Activated CD4-positive, CD25-positive, alpha-beta regulatory T cell treated with anti-CD3 and anti-CD28 coated beads, Interleukin-2, amount 50 U/mL, for 16 hours (primary cell): ENCODE measurements at regions not wholly inside any gene's neighbourhood (a gene's known extent, or its start where the extent isn't known, plus 50 kb on each side); places are given as distances from the start of the nearest gene placed in this dataset.

Source experiments
- DNase-seq: peaks from one replicate; pipeline ENCODE4 v3.0.0-alpha.2; 2020; ENCODE audit warnings: low read depth, low spot score

- no peak for DNase-seq
Observed at GRCh38 chr2:37590119-37590571, 81.3 kb downstream of the CDC42EP3 start.
